PC-9 (cell line): ENCODE measurements at regions not wholly inside any gene's neighbourhood (a gene's known extent, or its start where the extent isn't known, plus 50 kb on each side); places are given as distances from the start of the nearest gene placed in this dataset.

Source experiments
- BruUV-seq: library from RNA; stranded (reverse); fragments of 400-500 nt; replicated peaks from 2 replicates; lab custom pipeline; 2021; lab: Mats Ljungman, UMichigan
- CTCF ChIA-PET: fragments of 300-600 bp; sonication (Branson Sonifier 250); formaldehyde crosslinking; loops from one replicate; lab custom pipeline; 2022; ENCODE audit warnings: antibody characterized with exemption; lab: Charles Lee
- POLR2A ChIA-PET: fragments of 300-600 bp; sonication (Branson Sonifier 250); formaldehyde crosslinking; loops from one replicate; lab custom pipeline; 2022; ENCODE audit warnings: antibody characterized with exemption; ENCODE audit not compliant: unreplicated experiment; lab: Charles Lee
- DNase-seq, 2 experiments: peaks; one replicate each; pipeline versions ENCODE4 v3.0.0 to v3.0.0-alpha.2; 2015 to 2022; ENCODE audit warnings: mixed read lengths in 1 of 2
- H2AFZ ChIP-seq: fragments of 200-600 bp; sonication (generic); 2 replicates; pipeline ENCODE4 v1.8.1; 2017; ENCODE audit warnings: antibody characterized with exemption
- H3F3A ChIP-seq: fragments of 200-600 bp; sonication (generic); 2 replicates; pipeline ENCODE4 v1.8.1; 2017; ENCODE audit warnings: antibody characterized with exemption, mild to moderate bottlenecking, low read depth; ENCODE audit not compliant: insufficient read depth
- H3K27ac ChIP-seq: fragments of 200-600 bp; sonication (generic); 2 replicates; pipeline ENCODE4 v1.6.1; 2016; ENCODE audit warnings: mixed run types
- H3K27me3 ChIP-seq: fragments of 200-600 bp; sonication (generic); 2 replicates; pipeline ENCODE4 v1.6.1; 2016; ENCODE audit warnings: low read depth, mixed run types; ENCODE audit not compliant: insufficient read depth
- H3K36me3 ChIP-seq: fragments of 200-600 bp; sonication (generic); 2 replicates; pipeline ENCODE4 v1.6.1; 2016; ENCODE audit warnings: low read depth, mixed run types
- H3K4me1 ChIP-seq: fragments of 200-600 bp; sonication (generic); replicated peaks from 2 replicates; pipeline ENCODE4 v1.6.1; 2016; ENCODE audit warnings: mixed run types; ENCODE audit not compliant: insufficient read depth
- H3K4me2 ChIP-seq: fragments of 200-600 bp; sonication (generic); 2 replicates; pipeline ENCODE4 v1.6.1; 2017; ENCODE audit warnings: mixed run types
- H3K4me3 ChIP-seq: fragments of 200-600 bp; sonication (generic); 2 replicates; pipeline ENCODE4 v1.6.1; 2016; ENCODE audit warnings: mixed run types
- H3K79me2 ChIP-seq: fragments of 200-600 bp; sonication (generic); 2 replicates; pipeline ENCODE4 v1.6.1; 2017; ENCODE audit warnings: low read depth, mixed run types
- H3K9me2 ChIP-seq: fragments of 200-600 bp; sonication (generic); 2 replicates; pipeline ENCODE4 v1.8.1; 2017; ENCODE audit warnings: mild to moderate bottlenecking; ENCODE audit not compliant: insufficient read depth
- H3K9me3 ChIP-seq: fragments of 200-600 bp; sonication (generic); 2 replicates; pipeline ENCODE4 v1.8.1; 2016; ENCODE audit warnings: low read depth; ENCODE audit not compliant: insufficient read depth
- H4K20me1 ChIP-seq: fragments of 200-600 bp; sonication (generic); 2 replicates; pipeline ENCODE4 v1.8.1; 2017; ENCODE audit not compliant: insufficient read depth
- EZH2 ChIP-seq: fragments of 200-600 bp; sonication (generic); IDR thresholded peaks from 2 replicates; pipeline ENCODE4 v1.8.0; 2017; ENCODE audit warnings: antibody characterized with exemption, low read depth
- intact Hi-C: fragments of 100-400 bp; cut with micrococcal nuclease; formaldehyde crosslinking; loops from one replicate; pipeline ENCODE4 v1.10.0; 2022; ENCODE audit not compliant: unreplicated experiment
- TF ChIP-seq, protein P1 (sequence below): fragments of 200-600 bp; sonication (generic); conservative IDR thresholded peaks from 2 replicates; pipeline ENCODE4 v1.6.1; 2017; ENCODE audit warnings: mixed run types, antibody characterized with exemption, mild to moderate bottlenecking, moderate library complexity

DNA sequence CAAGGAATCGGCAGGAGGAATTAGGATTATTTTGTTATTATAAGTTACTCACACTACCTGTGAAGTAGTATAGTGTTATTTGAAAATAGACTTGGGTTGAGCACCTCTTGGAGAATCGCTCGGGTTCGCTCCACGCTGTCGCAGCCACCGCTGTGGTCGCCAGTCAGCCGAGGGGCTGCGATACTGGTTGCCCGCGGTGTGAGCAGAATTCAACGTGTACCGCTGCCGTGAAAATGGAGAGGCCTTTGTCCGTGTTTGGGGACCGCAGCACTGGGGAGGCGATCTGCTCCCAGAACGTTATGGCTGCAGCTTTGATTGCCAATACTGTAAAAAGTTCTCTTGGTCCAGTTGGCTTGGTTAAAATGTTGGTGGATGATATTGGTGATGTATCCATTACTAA lies 117.2 kb downstream of the C7orf25 start:
- no peaks in the 10 kb centered on the region for H3K36me3 ChIP-seq
- no peaks in the 10 kb centered on the region for H3K9me2 ChIP-seq
- TF ChIP-seq, protein P1, sequence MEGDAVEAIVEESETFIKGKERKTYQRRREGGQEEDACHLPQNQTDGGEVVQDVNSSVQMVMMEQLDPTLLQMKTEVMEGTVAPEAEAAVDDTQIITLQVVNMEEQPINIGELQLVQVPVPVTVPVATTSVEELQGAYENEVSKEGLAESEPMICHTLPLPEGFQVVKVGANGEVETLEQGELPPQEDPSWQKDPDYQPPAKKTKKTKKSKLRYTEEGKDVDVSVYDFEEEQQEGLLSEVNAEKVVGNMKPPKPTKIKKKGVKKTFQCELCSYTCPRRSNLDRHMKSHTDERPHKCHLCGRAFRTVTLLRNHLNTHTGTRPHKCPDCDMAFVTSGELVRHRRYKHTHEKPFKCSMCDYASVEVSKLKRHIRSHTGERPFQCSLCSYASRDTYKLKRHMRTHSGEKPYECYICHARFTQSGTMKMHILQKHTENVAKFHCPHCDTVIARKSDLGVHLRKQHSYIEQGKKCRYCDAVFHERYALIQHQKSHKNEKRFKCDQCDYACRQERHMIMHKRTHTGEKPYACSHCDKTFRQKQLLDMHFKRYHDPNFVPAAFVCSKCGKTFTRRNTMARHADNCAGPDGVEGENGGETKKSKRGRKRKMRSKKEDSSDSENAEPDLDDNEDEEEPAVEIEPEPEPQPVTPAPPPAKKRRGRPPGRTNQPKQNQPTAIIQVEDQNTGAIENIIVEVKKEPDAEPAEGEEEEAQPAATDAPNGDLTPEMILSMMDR, result no peak
- TF ChIP-seq EZH2, result no peak
- H3K27me3 ChIP-seq, result peaks cover 30% of the 10 kb centered on the region
- H3K79me2 ChIP-seq, result no peaks in the 10 kb centered on the region
- intact Hi-C loops, result no loop called here
- POLR2A ChIA-PET, result no interaction called here
- DNase-seq, result no peak
- H3K9me3 ChIP-seq, result no peaks in the 10 kb centered on the region
- H3K27ac ChIP-seq, result no peak overlapping the region
- no peak overlapping the region for H3K4me2 ChIP-seq
- H2AFZ ChIP-seq, result no peak overlapping the region
- no peaks in the 10 kb centered on the region for H3F3A ChIP-seq
- CTCF ChIA-PET, result no interaction called here
- H3K4me1 ChIP-seq, result no peaks in the 10 kb centered on the region
- H4K20me1 ChIP-seq, result no peaks in the 10 kb centered on the region
- H3K4me3 ChIP-seq, result no peak overlapping the region
- BruUV-seq, result no TSS peak

DNA sequence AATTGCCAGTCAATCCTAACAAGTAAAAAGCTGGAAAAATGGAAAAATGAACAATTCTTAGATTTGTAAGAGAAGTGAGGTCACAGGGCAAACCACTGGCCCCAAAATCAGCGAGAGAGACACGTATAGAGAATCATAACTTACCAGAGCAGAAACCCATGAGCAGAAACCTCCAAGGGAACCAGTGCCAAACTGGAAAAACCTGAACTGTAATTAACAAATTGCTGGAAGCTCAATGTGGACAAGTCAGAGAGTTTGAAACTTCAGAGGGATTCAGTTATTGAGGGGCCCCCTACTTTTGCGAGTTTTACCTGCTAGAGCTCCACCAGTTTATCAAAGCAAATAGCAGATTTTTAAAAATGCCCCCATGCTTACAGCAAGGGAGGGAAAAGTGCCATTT lies 119.0 kb downstream of the C7orf25 start:
- no TSS peak for BruUV-seq
- TF ChIP-seq, protein P1, result no peak
- TF ChIP-seq EZH2, result no peak
- Histone ChIP-seq H4K20me1 (no peaks in the 10 kb centered on the region), H3K4me3 (no peak overlapping the region), H3F3A (no peaks in the 10 kb centered on the region), H3K27ac (no peak overlapping the region), H3K4me1 (no peaks in the 10 kb centered on the region), H3K9me2 (no peaks in the 10 kb centered on the region), H3K27me3 (peaks cover 24% of the 10 kb centered on the region), H3K4me2 (no peak overlapping the region), H3K36me3 (no peaks in the 10 kb centered on the region), H2AFZ (no peak overlapping the region), H3K9me3 (no peaks in the 10 kb centered on the region), H3K79me2 (no peaks in the 10 kb centered on the region)
- ChIA-PET POLR2A (no interaction called here), CTCF (no interaction called here)
- no peak for DNase-seq
- intact Hi-C loops, result no loop called here

DNA sequence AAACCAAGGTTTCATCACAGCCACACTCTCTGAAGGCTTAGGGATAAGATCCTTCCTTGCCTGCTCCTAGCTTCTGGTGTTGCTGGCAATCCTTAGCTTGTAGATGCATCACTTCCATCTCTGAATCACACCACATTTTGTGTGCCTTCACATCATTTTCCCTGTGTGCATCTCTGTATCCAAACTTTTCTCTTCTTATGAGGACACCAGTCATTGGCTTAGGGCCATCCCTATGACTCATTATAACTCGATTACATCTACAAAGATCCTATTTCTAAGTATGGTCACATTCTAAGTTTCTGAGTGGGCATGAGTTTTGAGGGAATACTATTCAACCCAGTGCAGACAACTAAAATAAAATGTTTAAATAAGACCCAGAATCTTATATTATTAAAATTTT lies 121.7 kb downstream of the C7orf25 start:
- no TSS peak for BruUV-seq
- H3K4me3 ChIP-seq, result no peak overlapping the region
- no peak for DNase-seq
- H3K9me3 ChIP-seq, result no peaks in the 10 kb centered on the region
- no peaks in the 10 kb centered on the region for H3K9me2 ChIP-seq
- H3K27me3 ChIP-seq, result peaks cover 16% of the 10 kb centered on the region
- no peak for TF ChIP-seq EZH2
- TF ChIP-seq, protein P1, result no peak
- ChIA-PET CTCF (no interaction called here), POLR2A (no interaction called here)
- intact Hi-C loops, result no loop called here
- no peaks in the 10 kb centered on the region for H3K79me2 ChIP-seq
- H3K36me3 ChIP-seq, result no peaks in the 10 kb centered on the region
- H3F3A ChIP-seq, result no peaks in the 10 kb centered on the region
- no peak overlapping the region for H2AFZ ChIP-seq
- no peak overlapping the region for H3K27ac ChIP-seq
- no peaks in the 10 kb centered on the region for H3K4me1 ChIP-seq
- H3K4me2 ChIP-seq, result no peak overlapping the region
- H4K20me1 ChIP-seq, result no peaks in the 10 kb centered on the region
